H1 (cell line): ENCODE measurements at regions not wholly inside any gene's neighbourhood (a gene's known extent, or its start where the extent isn't known, plus 50 kb on each side); places are given as distances from the start of the nearest gene placed in this dataset.

Experiments
- CTCF ChIA-PET: fragments of 300-600 bp; sonication (Branson Sonifier 250); formaldehyde crosslinking; loops from one replicate; lab custom pipeline; 2021; ENCODE audit not compliant: partially characterized antibody; lab: Charles Lee
- POLR2A ChIA-PET: fragments of 300-600 bp; sonication (Branson Sonifier 250); formaldehyde crosslinking; loops from one replicate; lab custom pipeline; 2021; ENCODE audit warnings: inconsistent platforms; ENCODE audit not compliant: partially characterized antibody; lab: Charles Lee
- DNase-seq, 2 experiments: peaks; one replicate each; pipeline versions ENCODE4 v3.0.0 to v3.0.0-alpha.2; 2010 to 2022; ENCODE audit warnings: low spot score in 2 of 2, low read depth in 1 of 2, mixed read lengths in 1 of 2
- FAIRE-seq: peaks from 2 replicates; lab custom pipeline; 2011; peaks lifted over from hg19 to GRCh38; lab: Jason Lieb, UNC
- H2AFZ ChIP-seq: 2 replicates; pipeline ENCODE4 v1.8.1; 2012; ENCODE audit warnings: low read length, inconsistent platforms
- H2AK5ac ChIP-seq: 2 replicates; pipeline ENCODE4 v1.6.1; 2013; ENCODE audit warnings: low read depth, low read length
- H2BK120ac ChIP-seq: replicated peaks from 2 replicates; pipeline ENCODE3; 2013; ENCODE audit warnings: low read depth, low read length, inconsistent platforms
- H2BK12ac ChIP-seq: 2 replicates; pipeline ENCODE4 v1.6.1; 2013; ENCODE audit warnings: low read depth, low read length
- H2BK15ac ChIP-seq: 2 replicates; pipeline ENCODE4 v1.6.1; 2013; ENCODE audit warnings: low read length
- H2BK20ac ChIP-seq: 2 replicates; pipeline ENCODE4 v1.6.1; 2013; ENCODE audit warnings: low read length
- H2BK5ac ChIP-seq: 2 replicates; pipeline ENCODE4 v1.6.1; 2013; ENCODE audit warnings: low read depth, low read length
- H3K14ac ChIP-seq: 2 replicates; pipeline ENCODE4 v1.6.1; 2013; ENCODE audit warnings: inconsistent platforms; ENCODE audit not compliant: insufficient read length
- H3K18ac ChIP-seq: 2 replicates; pipeline ENCODE4 v1.6.1; 2013; ENCODE audit warnings: low read length; ENCODE audit errors: extremely low read depth
- H3K23ac ChIP-seq: 2 replicates; pipeline ENCODE4 v1.6.1; 2013; ENCODE audit warnings: inconsistent platforms; ENCODE audit not compliant: insufficient read length
- H3K23me2 ChIP-seq: 2 replicates; pipeline ENCODE4 v1.6.1; 2013; ENCODE audit warnings: low read depth, low read length
- H3K27ac ChIP-seq: 2 replicates; pipeline ENCODE4 v1.6.1; 2011; ENCODE audit warnings: low read depth, low read length, inconsistent platforms
- H3K27me3 ChIP-seq, 4 experiments: replicated peaks in 1 of 4; 1 replicate in 1 of 4; 2 replicates in 3 of 4; pipeline versions ENCODE4 v1.6.1 to v1.8.1; 2011 to 2013; ENCODE audit warnings: low read length in 3 of 4, mild to moderate bottlenecking in 3 of 4, inconsistent platforms in 2 of 4, mixed read lengths in 2 of 4, moderate library complexity in 1 of 4; ENCODE audit not compliant: control insufficient read depth in 3 of 4, insufficient read depth in 3 of 4; ENCODE audit errors: extremely low read depth in 1 of 4
- H3K36me3 ChIP-seq, 4 experiments: 2 replicates each; pipeline versions ENCODE4 v1.6.1 to v1.8.1; 2011 to 2013; ENCODE audit warnings: mild to moderate bottlenecking in 4 of 4, low read length in 3 of 4, moderate library complexity in 2 of 4, control low read depth in 1 of 4, inconsistent platforms in 1 of 4; ENCODE audit not compliant: insufficient read depth in 4 of 4, control insufficient read depth in 2 of 4
- H3K4ac ChIP-seq: replicated peaks from 2 replicates; pipeline ENCODE3; 2013; ENCODE audit warnings: low read length, low read depth, mixed read lengths, inconsistent platforms; ENCODE audit not compliant: insufficient read length
- H3K4me1 ChIP-seq, 4 experiments: replicated peaks in 1 of 4; 1 replicate in 1 of 4; 2 replicates in 3 of 4; pipeline versions ENCODE4 v1.6.1 to v1.8.1; 2011 to 2013; ENCODE audit warnings: low read length in 3 of 4, inconsistent platforms in 2 of 4, mixed read lengths in 1 of 4; ENCODE audit not compliant: insufficient read depth in 4 of 4, control insufficient read depth in 3 of 4
- H3K4me2 ChIP-seq, 2 experiments: 2 replicates each; pipeline versions ENCODE4 v1.6.1 to v1.8.1; 2011 to 2013; ENCODE audit warnings: low read depth in 2 of 2, low read length in 2 of 2, control low read depth in 1 of 2, inconsistent platforms in 1 of 2, mild to moderate bottlenecking in 1 of 2; ENCODE audit not compliant: insufficient read depth in 1 of 2
- H3K4me3 ChIP-seq, 4 experiments: fragments of 200-600, 300-600 bp in 1 of 4; sonication (generic), shearing (Covaris generic), sonication (Bioruptor Twin) in 1 of 4; 2 replicates each; pipeline versions ENCODE4 v1.5.1 to v1.8.1; 2011 to 2016; ENCODE audit warnings: low read length in 4 of 4, low read depth in 3 of 4, control low read depth in 2 of 4, inconsistent platforms in 2 of 4, mild to moderate bottlenecking in 2 of 4, mixed read lengths in 1 of 4, moderate library complexity in 1 of 4; ENCODE audit not compliant: insufficient read depth in 2 of 4; ENCODE audit errors: extremely low read depth in 1 of 4
- H3K56ac ChIP-seq: replicated peaks from 2 replicates; pipeline ENCODE3; 2013; ENCODE audit warnings: low read depth, mild to moderate bottlenecking, mixed read lengths, low read length, inconsistent platforms; ENCODE audit not compliant: insufficient read length
- H3K79me1 ChIP-seq: 2 replicates; pipeline ENCODE4 v1.6.1; 2013; ENCODE audit warnings: low read depth, low read length, control low read depth
- H3K79me2 ChIP-seq, 2 experiments: 2 replicates each; pipeline versions ENCODE4 v1.6.1 to v1.8.1; 2012 to 2013; ENCODE audit warnings: low read length in 2 of 2, mild to moderate bottlenecking in 2 of 2, inconsistent platforms in 1 of 2; ENCODE audit not compliant: insufficient read depth in 2 of 2, control insufficient read depth in 1 of 2
- H3K9ac ChIP-seq, 4 experiments: replicated peaks in 1 of 4; 1 replicate in 1 of 4; 2 replicates in 3 of 4; pipeline versions ENCODE4 v1.6.1 to v1.8.1; 2011 to 2013; ENCODE audit warnings: low read depth in 3 of 4, low read length in 3 of 4, control low read depth in 2 of 4, mild to moderate bottlenecking in 2 of 4, moderate library complexity in 2 of 4, inconsistent platforms in 1 of 4; ENCODE audit errors: extremely low read depth in 1 of 4
- H3K9me3 ChIP-seq, 2 experiments: 2 replicates each; pipeline versions ENCODE4 v1.6.1 to v1.8.1; 2012 to 2013; ENCODE audit warnings: mild to moderate bottlenecking in 2 of 2, moderate library complexity in 2 of 2, control low read depth in 1 of 2, inconsistent platforms in 1 of 2, low read depth in 1 of 2, low read length in 1 of 2, mixed read lengths in 1 of 2; ENCODE audit not compliant: insufficient read depth in 2 of 2
- H4K20me1 ChIP-seq, 2 experiments: replicated peaks in 1 of 2; 2 replicates each; pipeline versions ENCODE3 to v1.8.1; 2011 to 2013; ENCODE audit warnings: inconsistent platforms in 2 of 2, low read length in 2 of 2, mild to moderate bottlenecking in 1 of 2; ENCODE audit not compliant: insufficient read depth in 2 of 2, control insufficient read depth in 1 of 2
- H4K5ac ChIP-seq: 2 replicates; pipeline ENCODE4 v1.6.1; 2013; ENCODE audit warnings: low read length, low read depth, mixed read lengths, inconsistent platforms; ENCODE audit not compliant: insufficient read length
- H4K8ac ChIP-seq: 2 replicates; pipeline ENCODE4 v1.8.0; 2013; ENCODE audit warnings: mild to moderate bottlenecking, moderate library complexity, low read length, inconsistent platforms; ENCODE audit not compliant: insufficient read depth; ENCODE audit errors: extremely low read depth
- H4K91ac ChIP-seq: replicated peaks from 2 replicates; pipeline ENCODE3; 2013; ENCODE audit warnings: low read length, mixed read lengths, inconsistent platforms; ENCODE audit not compliant: insufficient read length
- EGR1 ChIP-seq: IDR thresholded peaks from 2 replicates; pipeline ENCODE4 v1.6.1; 2011; ENCODE audit warnings: low read depth, low read length, borderline replicate concordance
- HDAC2 ChIP-seq, 2 experiments: fragments of 300-600 bp in 1 of 2; sonication (generic) in 1 of 2; IDR thresholded peaks; 2 replicates each; pipeline ENCODE4 v1.6.1; 2011 to 2012; ENCODE audit warnings: low read depth in 2 of 2, low read length in 2 of 2, mild to moderate bottlenecking in 2 of 2, moderate library complexity in 2 of 2, borderline replicate concordance in 1 of 2, inconsistent platforms in 1 of 2
- POLR2AphosphoS5 ChIP-seq: IDR thresholded peaks from 2 replicates; pipeline ENCODE4 v1.6.1; 2011; ENCODE audit warnings: low read depth, low read length
- SP1 ChIP-seq: IDR thresholded peaks from 2 replicates; pipeline ENCODE4 v1.6.1; 2011; ENCODE audit warnings: low read depth, low read length
- TEAD4 ChIP-seq: IDR thresholded peaks from 2 replicates; pipeline ENCODE4 v1.6.1; 2012; ENCODE audit warnings: low read depth, low read length, inconsistent platforms, mixed read lengths
- TF ChIP-seq, protein P1 (sequence below): IDR thresholded peaks from 2 replicates; pipeline ENCODE4 v1.6.1; 2011; ENCODE audit warnings: low read length, improper control_type of control experiment

DNA sequence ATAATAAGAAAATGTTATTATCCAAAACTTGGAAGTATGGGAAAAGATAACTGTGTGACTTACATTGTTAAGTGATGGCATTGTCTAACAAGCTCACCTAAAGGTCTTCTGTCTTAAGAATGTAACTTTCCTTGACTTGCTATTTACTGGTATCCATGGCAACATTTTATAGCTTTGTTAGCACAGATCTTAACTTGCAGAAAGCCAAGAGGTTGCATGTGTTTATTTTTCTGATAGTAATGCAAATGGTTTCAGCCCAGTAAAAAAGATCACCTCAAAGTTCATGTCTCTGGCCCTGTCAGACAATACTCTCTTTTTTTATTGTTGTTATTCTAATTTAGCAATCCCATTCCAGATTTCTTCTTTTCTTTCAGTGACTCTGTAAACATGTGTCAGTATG, 425.3 kb downstream of the SPRY1 start:
- Histone ChIP-seq H3K36me3 (no peaks in the 10 kb centered on the region), H4K20me1 (no peaks in the 10 kb centered on the region), H2BK5ac (no peak overlapping the region), H3K14ac (no peak overlapping the region), H3K4me2 (no peak overlapping the region), H2BK20ac (no peak overlapping the region), H3K27ac (no peak overlapping the region), H3K4me3 (no peak overlapping the region), H2BK12ac (no peak overlapping the region), H2BK120ac (no peak overlapping the region), H3K18ac (no peak overlapping the region), H3K4me1 (peaks cover 0 to 4% (median 0%) of the 10 kb centered on the region in 4 experiments; a peak in 1 of 7 replicates), H4K5ac (no peak overlapping the region), H3K79me2 (no peaks in the 10 kb centered on the region), H3K9ac (no peak overlapping the region), H2AK5ac (no peak overlapping the region), H4K8ac (no peak overlapping the region), H2BK15ac (no peak overlapping the region), H3K23me2 (no peaks in the 10 kb centered on the region), H2AFZ (no peak overlapping the region), H3K23ac (no peak overlapping the region), H3K4ac (no peak overlapping the region), H3K56ac (no peak overlapping the region), H3K27me3 (no peaks in the 10 kb centered on the region), H3K9me3 (no peaks in the 10 kb centered on the region), H4K91ac (no peak overlapping the region), H3K79me1 (no peaks in the 10 kb centered on the region)
- ChIA-PET POLR2A (no interaction called here), CTCF (interaction anchor here (1.1 kb wide), 1 partner anchor 9 kb away, joined by 3 read pairs; no protein-coding TSS in a partner anchor)
- DNase-seq: no peak
- FAIRE-seq: no peak
- TF ChIP-seq, protein P1, sequence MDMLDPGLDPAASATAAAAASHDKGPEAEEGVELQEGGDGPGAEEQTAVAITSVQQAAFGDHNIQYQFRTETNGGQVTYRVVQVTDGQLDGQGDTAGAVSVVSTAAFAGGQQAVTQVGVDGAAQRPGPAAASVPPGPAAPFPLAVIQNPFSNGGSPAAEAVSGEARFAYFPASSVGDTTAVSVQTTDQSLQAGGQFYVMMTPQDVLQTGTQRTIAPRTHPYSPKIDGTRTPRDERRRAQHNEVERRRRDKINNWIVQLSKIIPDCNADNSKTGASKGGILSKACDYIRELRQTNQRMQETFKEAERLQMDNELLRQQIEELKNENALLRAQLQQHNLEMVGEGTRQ: no peak
- TF ChIP-seq POLR2AphosphoS5 (no peak), EGR1 (no peak), HDAC2 (IDR thresholded peaks at IDR 0.05; ENCODE audit: borderline replicate concordance in 1 of 2, low read depth in 2 of 2, low read length in 2 of 2) (no peak), SP1 (no peak), TEAD4 (no peak)
